PC-9 (cell line): ENCODE measurements at regions not wholly inside any gene's neighbourhood (a gene's known extent, or its start where the extent isn't known, plus 50 kb on each side); places are given as distances from the start of the nearest gene placed in this dataset.

Experiments
- CTCF ChIP-seq: fragments of 200-600 bp; sonication (generic); conservative IDR thresholded peaks from 2 replicates; pipeline ENCODE4 v1.6.1; 2017; ENCODE audit warnings: mixed run types, antibody characterized with exemption, mild to moderate bottlenecking, moderate library complexity
- EZH2 ChIP-seq: fragments of 200-600 bp; sonication (generic); IDR thresholded peaks from 2 replicates; pipeline ENCODE4 v1.8.0; 2017; ENCODE audit warnings: antibody characterized with exemption, low read depth

GRCh38 chr12:63041601-63042000, 106.7 kb upstream of the PPM1H start:
- TF ChIP-seq CTCF (no peak), EZH2 (no peak)
